ENCODE measurements at regions not wholly inside any gene's neighbourhood (a gene's known extent, or its start where the extent isn't known, plus 50 kb on each side); places are given as distances from the start of the nearest gene placed in this dataset.

DNA sequence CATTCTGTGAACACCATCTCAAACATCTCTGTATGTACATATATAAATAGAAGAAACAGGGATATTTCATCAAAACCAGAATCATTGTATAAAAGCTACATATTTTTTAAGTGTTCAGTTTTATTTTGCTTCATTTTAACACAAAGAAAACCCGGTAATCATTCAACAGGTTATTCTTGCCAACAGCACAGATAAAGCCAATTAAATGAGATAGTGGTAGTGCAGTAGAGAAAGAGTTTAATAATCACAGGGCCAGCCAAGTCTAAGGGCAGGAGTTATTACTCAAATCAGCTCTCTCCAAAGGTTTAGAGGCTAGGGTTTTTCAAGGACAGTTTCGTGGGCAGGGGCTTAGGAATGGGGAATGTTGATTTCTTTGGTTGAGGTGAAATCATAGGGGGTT, 261.0 kb upstream of the KIF2A start:
- TF ChIP-seq, protein P1, sequence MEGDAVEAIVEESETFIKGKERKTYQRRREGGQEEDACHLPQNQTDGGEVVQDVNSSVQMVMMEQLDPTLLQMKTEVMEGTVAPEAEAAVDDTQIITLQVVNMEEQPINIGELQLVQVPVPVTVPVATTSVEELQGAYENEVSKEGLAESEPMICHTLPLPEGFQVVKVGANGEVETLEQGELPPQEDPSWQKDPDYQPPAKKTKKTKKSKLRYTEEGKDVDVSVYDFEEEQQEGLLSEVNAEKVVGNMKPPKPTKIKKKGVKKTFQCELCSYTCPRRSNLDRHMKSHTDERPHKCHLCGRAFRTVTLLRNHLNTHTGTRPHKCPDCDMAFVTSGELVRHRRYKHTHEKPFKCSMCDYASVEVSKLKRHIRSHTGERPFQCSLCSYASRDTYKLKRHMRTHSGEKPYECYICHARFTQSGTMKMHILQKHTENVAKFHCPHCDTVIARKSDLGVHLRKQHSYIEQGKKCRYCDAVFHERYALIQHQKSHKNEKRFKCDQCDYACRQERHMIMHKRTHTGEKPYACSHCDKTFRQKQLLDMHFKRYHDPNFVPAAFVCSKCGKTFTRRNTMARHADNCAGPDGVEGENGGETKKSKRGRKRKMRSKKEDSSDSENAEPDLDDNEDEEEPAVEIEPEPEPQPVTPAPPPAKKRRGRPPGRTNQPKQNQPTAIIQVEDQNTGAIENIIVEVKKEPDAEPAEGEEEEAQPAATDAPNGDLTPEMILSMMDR (IDR thresholded peaks at IDR 0.05), result no peak
- TF ChIP-seq POLR2AphosphoS5 (IDR thresholded peaks at IDR 0.05; ENCODE audit: insufficient read depth in 1 of 2, low read depth in 1 of 2) (no peak), POLR2A (IDR thresholded peaks at IDR 0.05) (no peak)

Measured in vagina (tissue), 2 donors.